PC-3 (cell line): ENCODE measurements at regions not wholly inside any gene's neighbourhood (a gene's known extent, or its start where the extent isn't known, plus 50 kb on each side); places are given as distances from the start of the nearest gene placed in this dataset.

ENCODE experiments used
- ATAC-seq: fragments of 200-7000 bp; cut with Tn5 transposase; 2 replicates; pipeline ENCODE4 v1.9.1; 2020; ENCODE audit warnings: mild to moderate bottlenecking, moderate library complexity
- BruUV-seq: library from RNA; stranded (reverse); fragments of 400-500 nt; replicated peaks from 2 replicates; lab custom pipeline; 2021; lab: Mats Ljungman, UMichigan
- CTCF ChIA-PET: fragments of 300-600 bp; sonication (Branson Sonifier 250); formaldehyde crosslinking; loops from one replicate; lab custom pipeline; 2022; ENCODE audit warnings: antibody characterized with exemption; lab: Charles Lee
- POLR2A ChIA-PET: fragments of 300-600 bp; sonication (Branson Sonifier 250); formaldehyde crosslinking; loops from one replicate; lab custom pipeline; 2022; ENCODE audit warnings: antibody characterized with exemption; ENCODE audit not compliant: unreplicated experiment; lab: Charles Lee
- DNase-seq: peaks from one replicate; pipeline ENCODE4 v3.0.0-alpha.2; 2015
- H2AFZ ChIP-seq: fragments of 300-600 bp; sonication (generic); 2 replicates; pipeline ENCODE4 v1.6.0; 2016; ENCODE audit warnings: antibody characterized with exemption, low read length
- H3F3A ChIP-seq: fragments of 300-600 bp; sonication (generic); one replicate; pipeline ENCODE4 v1.6.0; 2017; ENCODE audit warnings: antibody characterized with exemption, low read length, control low read depth, mild to moderate bottlenecking; ENCODE audit not compliant: unreplicated experiment
- H3K27ac ChIP-seq: fragments of 300-600 bp; sonication (generic); 2 replicates; pipeline ENCODE4 v1.5.1; 2016; ENCODE audit warnings: mild to moderate bottlenecking, low read length
- H3K27me3 ChIP-seq: fragments of 300-600 bp; sonication (generic); 2 replicates; pipeline ENCODE4 v1.6.1; 2016; ENCODE audit warnings: low read length, mixed read lengths
- H3K36me3 ChIP-seq: fragments of 300-600 bp; sonication (generic); 2 replicates; pipeline ENCODE4 v1.6.1; 2016; ENCODE audit warnings: low read depth, mixed run types, low read length, mixed read lengths
- H3K4me1 ChIP-seq: fragments of 300-600 bp; sonication (generic); 2 replicates; pipeline ENCODE4 v1.5.1; 2016; ENCODE audit warnings: low read length; ENCODE audit not compliant: insufficient read depth
- H3K4me2 ChIP-seq: fragments of 300-600 bp; sonication (generic); 2 replicates; pipeline ENCODE4 v1.6.0; 2016; ENCODE audit warnings: low read length
- H3K4me3 ChIP-seq: fragments of 300-600 bp; sonication (generic); 2 replicates; pipeline ENCODE4 v1.5.1; 2016; ENCODE audit warnings: mild to moderate bottlenecking, low read length, mixed read lengths
- H3K79me2 ChIP-seq: fragments of 300-600 bp; sonication (generic); 2 replicates; pipeline ENCODE4 v1.6.1; 2017; ENCODE audit warnings: low read length, mixed read lengths
- H3K9ac ChIP-seq: fragments of 300-600 bp; sonication (generic); 2 replicates; pipeline ENCODE4 v1.6.0; 2016; ENCODE audit warnings: mild to moderate bottlenecking, low read length
- H3K9me2 ChIP-seq: fragments of 300-600 bp; sonication (generic); replicated peaks from 2 replicates; pipeline ENCODE4 v1.6.1; 2016; ENCODE audit warnings: mixed run types, low read length, mixed read lengths
- H3K9me3 ChIP-seq: fragments of 300-600 bp; sonication (generic); 2 replicates; pipeline ENCODE4 v1.6.1; 2016; ENCODE audit warnings: low read length, mixed read lengths
- H4K20me1 ChIP-seq: fragments of 300-600 bp; sonication (generic); 2 replicates; pipeline ENCODE4 v1.6.1; 2016; ENCODE audit warnings: low read length, mixed read lengths
- CTCF ChIP-seq: fragments of 300-600 bp; sonication (generic); conservative IDR thresholded peaks from 2 replicates; pipeline ENCODE4 v1.5.1; 2017; ENCODE audit warnings: antibody characterized with exemption, low read depth, mild to moderate bottlenecking, low read length
- EZH2 ChIP-seq: fragments of 300-600 bp; sonication (generic); IDR thresholded peaks from one replicate; pipeline ENCODE4 v1.6.1; 2017; ENCODE audit warnings: antibody characterized with exemption, mild to moderate bottlenecking, low read length; ENCODE audit not compliant: unreplicated experiment
- EZH2phosphoT487 ChIP-seq: fragments of 300-600 bp; sonication (generic); IDR thresholded peaks from 2 replicates; pipeline ENCODE4 v1.6.1; 2018; ENCODE audit warnings: mild to moderate bottlenecking, antibody characterized with exemption, low read length, borderline replicate concordance
- intact Hi-C: fragments of 100-400 bp; cut with micrococcal nuclease; formaldehyde crosslinking; loops from 2 replicates; pipeline ENCODE4 v1.9.0; 2023

- ATAC-seq: no peak
- Histone ChIP-seq H3K9me3 (peaks cover 16% of the 10 kb centered on the region), H3K4me1 (peaks cover 17% of the 10 kb centered on the region), H3K9me2 (no peaks in the 10 kb centered on the region), H3K27me3 (no peaks in the 10 kb centered on the region), H3K27ac (no peak overlapping the region), H3K36me3 (peaks cover 10% of the 10 kb centered on the region; the same call in 1 of the 2 replicates), H3K9ac (no peak overlapping the region), H3K79me2 (no peaks in the 10 kb centered on the region), H4K20me1 (no peaks in the 10 kb centered on the region), H3K4me3 (no peak overlapping the region), H2AFZ (no peak overlapping the region), H3K4me2 (no peak overlapping the region), H3F3A (no peaks in the 10 kb centered on the region)
- ChIA-PET CTCF (no interaction called here), POLR2A (no interaction called here)
- BruUV-seq: no TSS peak
- intact Hi-C loops: no loop called here
- no peak for TF ChIP-seq EZH2phosphoT487
- no peak for TF ChIP-seq CTCF
- no peak for TF ChIP-seq EZH2
- DNase-seq: no peak
These were observed 695.6 kb upstream of the LMO3 start for GRCh38 chr12:17301544-17301943.

- POLR2A ChIA-PET: no interaction called here
- no TSS peak for BruUV-seq
- H3K4me2 ChIP-seq: no peak overlapping the region
- H3K27ac ChIP-seq: no peak overlapping the region
- H3K4me1 ChIP-seq: no peaks in the 10 kb centered on the region
- H3K79me2 ChIP-seq: no peaks in the 10 kb centered on the region
- ATAC-seq (no peak), DNase-seq (no peak)
- H3K9me3 ChIP-seq: no peaks in the 10 kb centered on the region
- no peak overlapping the region for H2AFZ ChIP-seq
- H3K9ac ChIP-seq: no peak overlapping the region
- H3K9me2 ChIP-seq: no peaks in the 10 kb centered on the region
- TF ChIP-seq EZH2: no peak
- TF ChIP-seq EZH2phosphoT487: no peak
- no peak for TF ChIP-seq CTCF
- no peaks in the 10 kb centered on the region for H3F3A ChIP-seq
- no peaks in the 10 kb centered on the region for H4K20me1 ChIP-seq
- CTCF ChIA-PET: no interaction called here
- no peaks in the 10 kb centered on the region for H3K27me3 ChIP-seq
- no peak overlapping the region for H3K4me3 ChIP-seq
- intact Hi-C loops: no loop called here
- no peaks in the 10 kb centered on the region for H3K36me3 ChIP-seq
These were observed 690.9 kb upstream of the LMO3 start for GRCh38 chr12:17296882-17297281.

- POLR2A ChIA-PET: no interaction called here
- no peak overlapping the region for H3K9ac ChIP-seq
- BruUV-seq: no TSS peak
- ATAC-seq (no peak), DNase-seq (no peak)
- H2AFZ ChIP-seq: no peak overlapping the region
- no peak overlapping the region for H3K4me3 ChIP-seq
- intact Hi-C loops: no loop called here
- H3K36me3 ChIP-seq: no peaks in the 10 kb centered on the region
- CTCF ChIA-PET: no interaction called here
- H3K79me2 ChIP-seq: no peaks in the 10 kb centered on the region
- H3K9me3 ChIP-seq: no peaks in the 10 kb centered on the region
- no peaks in the 10 kb centered on the region for H3K27me3 ChIP-seq
- H3K9me2 ChIP-seq: no peaks in the 10 kb centered on the region
- H3F3A ChIP-seq: no peaks in the 10 kb centered on the region
- no peaks in the 10 kb centered on the region for H4K20me1 ChIP-seq
- H3K4me1 ChIP-seq: no peaks in the 10 kb centered on the region
- no peak overlapping the region for H3K27ac ChIP-seq
- TF ChIP-seq EZH2phosphoT487: no peak
- no peak for TF ChIP-seq CTCF
- no peak for TF ChIP-seq EZH2
- no peak overlapping the region for H3K4me2 ChIP-seq
These were observed 680.9 kb upstream of the LMO3 start for GRCh38 chr12:17286874-17287273.
